ENCODE measurements at regions not wholly inside any gene's neighbourhood (a gene's known extent, or its start where the extent isn't known, plus 50 kb on each side); places are given as distances from the start of the nearest gene placed in this dataset.
"Not testable (repeated sequence)": the region's sequence is repeated elsewhere in the genome, so short reads cannot be mapped to it uniquely, and the experiment has no call there.

GRCh38 chr5:40227366-40227765 is 452.3 kb upstream of the PTGER4 start:
- H3K4me3 ChIP-seq (ENCODE audit: low read depth, low read length, poor library complexity, severe bottlenecking): no peak overlapping the region
- H3K27ac ChIP-seq (ENCODE audit: low read depth, low read length, poor library complexity, severe bottlenecking): peak overlapping the region; percentile 71
- H3K4me1 ChIP-seq (ENCODE audit: insufficient read depth, low read length, severe bottlenecking): peaks cover 68% of the 10 kb centered on the region
- no peaks in the 10 kb centered on the region for H4K20me1 ChIP-seq (ENCODE audit: insufficient read depth, low read length)
- H3K79me2 ChIP-seq (ENCODE audit: insufficient read depth, low read length): no peaks in the 10 kb centered on the region
- no peak overlapping the region for H3K9ac ChIP-seq (ENCODE audit: low read length)
- no peak for TF ChIP-seq EZH2 (IDR thresholded peaks at IDR 0.05; ENCODE audit: borderline replicate concordance, low read length)
- no peak for TF ChIP-seq CTCF (IDR thresholded peaks at IDR 0.05; ENCODE audit: low read length)
- H3K27me3 ChIP-seq (ENCODE audit: insufficient read depth, low read length): no peaks in the 10 kb centered on the region
- H3F3A ChIP-seq (ENCODE audit: insufficient read depth, low read length): no peaks in the 10 kb centered on the region
- H3K36me3 ChIP-seq (ENCODE audit: insufficient read depth, low read length): no peaks in the 10 kb centered on the region
- no peak overlapping the region for H2AFZ ChIP-seq (ENCODE audit: low read length)
- H3K4me2 ChIP-seq (ENCODE audit: low read length): no peak overlapping the region
- no peaks in the 10 kb centered on the region for H3K9me3 ChIP-seq (ENCODE audit: low read length)
- H3K9me2 ChIP-seq (ENCODE audit: low read depth, low read length): no peaks in the 10 kb centered on the region

- Histone ChIP-seq H3K79me2 (ENCODE audit: insufficient read depth, low read length) (no peaks in the 10 kb centered on the region), H3K9ac (ENCODE audit: low read length) (no peak overlapping the region), H2AFZ (ENCODE audit: low read length) (no peak overlapping the region), H3K36me3 (ENCODE audit: insufficient read depth, low read length) (no peaks in the 10 kb centered on the region), H3K27ac (ENCODE audit: low read depth, low read length, poor library complexity, severe bottlenecking) (peak overlapping the region; percentile 71), H3K9me3 (ENCODE audit: low read length) (no peaks in the 10 kb centered on the region), H4K20me1 (ENCODE audit: insufficient read depth, low read length) (no peaks in the 10 kb centered on the region), H3K4me1 (ENCODE audit: insufficient read depth, low read length, severe bottlenecking) (peaks cover 68% of the 10 kb centered on the region), H3K27me3 (ENCODE audit: insufficient read depth, low read length) (no peaks in the 10 kb centered on the region), H3K4me3 (ENCODE audit: low read depth, low read length, poor library complexity, severe bottlenecking) (no peak overlapping the region), H3K9me2 (ENCODE audit: low read depth, low read length) (no peaks in the 10 kb centered on the region), H3F3A (ENCODE audit: insufficient read depth, low read length) (no peaks in the 10 kb centered on the region), H3K4me2 (ENCODE audit: low read length) (peak overlapping the region; percentile 52; the same call in 1 of the 2 replicates)
- TF ChIP-seq CTCF (IDR thresholded peaks at IDR 0.05; ENCODE audit: low read length) (no peak), EZH2 (IDR thresholded peaks at IDR 0.05; ENCODE audit: borderline replicate concordance, low read length) (no peak)
Measured at GRCh38 chr5:40226906-40227305, 452.8 kb upstream of the PTGER4 start.

GRCh38 chr5:40225147-40225546 is 454.6 kb upstream of the PTGER4 start:
- H3F3A ChIP-seq (ENCODE audit: insufficient read depth, low read length); H3K9me2 ChIP-seq (ENCODE audit: low read depth, low read length); H3K9me3 ChIP-seq (ENCODE audit: low read length); H4K20me1 ChIP-seq (ENCODE audit: insufficient read depth, low read length); H3K27me3 ChIP-seq (ENCODE audit: insufficient read depth, low read length); H3K79me2 ChIP-seq (ENCODE audit: insufficient read depth, low read length); H3K4me2 ChIP-seq (ENCODE audit: low read length); H3K9ac ChIP-seq (ENCODE audit: low read length); H3K4me3 ChIP-seq (ENCODE audit: low read depth, low read length, poor library complexity, severe bottlenecking); H2AFZ ChIP-seq (ENCODE audit: low read length); H3K36me3 ChIP-seq (ENCODE audit: insufficient read depth, low read length): not testable (repeated sequence)
- Histone ChIP-seq H3K27ac (ENCODE audit: low read depth, low read length, poor library complexity, severe bottlenecking) (peak overlapping the region; percentile 71), H3K4me1 (ENCODE audit: insufficient read depth, low read length, severe bottlenecking) (peaks cover 70% of the 10 kb centered on the region)

- Histone ChIP-seq H3K9me2 (ENCODE audit: low read depth, low read length) (no peaks in the 10 kb centered on the region; the same call in 1 of the 2 replicates), H3K9me3 (ENCODE audit: low read length) (no peaks in the 10 kb centered on the region), H3K9ac (ENCODE audit: low read length) (no peak overlapping the region), H3K4me2 (ENCODE audit: low read length) (peak overlapping the region; percentile 37), H3K27ac (ENCODE audit: low read depth, low read length, poor library complexity, severe bottlenecking) (peak overlapping the region; percentile 71), H2AFZ (ENCODE audit: low read length) (peak overlapping the region; percentile 41; the same call in 1 of the 2 replicates), H4K20me1 (ENCODE audit: insufficient read depth, low read length) (no peaks in the 10 kb centered on the region), H3F3A (ENCODE audit: insufficient read depth, low read length) (no peaks in the 10 kb centered on the region), H3K36me3 (ENCODE audit: insufficient read depth, low read length) (no peaks in the 10 kb centered on the region), H3K4me3 (ENCODE audit: low read depth, low read length, poor library complexity, severe bottlenecking) (no peak overlapping the region), H3K27me3 (ENCODE audit: insufficient read depth, low read length) (no peaks in the 10 kb centered on the region), H3K79me2 (ENCODE audit: insufficient read depth, low read length) (no peaks in the 10 kb centered on the region), H3K4me1 (ENCODE audit: insufficient read depth, low read length, severe bottlenecking) (peaks cover 67% of the 10 kb centered on the region)
- TF ChIP-seq EZH2 (IDR thresholded peaks at IDR 0.05; ENCODE audit: borderline replicate concordance, low read length) (no peak), CTCF (IDR thresholded peaks at IDR 0.05; ENCODE audit: low read length) (no peak)
Measured at GRCh38 chr5:40224421-40224820, 455.3 kb upstream of the PTGER4 start.
